ENCODE measurements at regions not wholly inside any gene's neighbourhood (a gene's known extent, or its start where the extent isn't known, plus 50 kb on each side); places are given as distances from the start of the nearest gene placed in this dataset.

- TF ChIP-seq EZH2 (IDR thresholded peaks at IDR 0.05): no peak
- TF ChIP-seq POLR2AphosphoS5 (IDR thresholded peaks at IDR 0.05; ENCODE audit: borderline replicate concordance, low read depth, low read length): no peak
- no peak for TF ChIP-seq FOXP2 (optimal IDR thresholded peaks at IDR 0.05; ENCODE audit: control extremely low read depth, extremely low read length, insufficient read depth)
Measured at GRCh38 chr6:21745543-21746337, 152.2 kb downstream of the SOX4 start.
